ENCODE measurements at regions not wholly inside any gene's neighbourhood (a gene's known extent, or its start where the extent isn't known, plus 50 kb on each side); places are given as distances from the start of the nearest gene placed in this dataset.

DNA sequence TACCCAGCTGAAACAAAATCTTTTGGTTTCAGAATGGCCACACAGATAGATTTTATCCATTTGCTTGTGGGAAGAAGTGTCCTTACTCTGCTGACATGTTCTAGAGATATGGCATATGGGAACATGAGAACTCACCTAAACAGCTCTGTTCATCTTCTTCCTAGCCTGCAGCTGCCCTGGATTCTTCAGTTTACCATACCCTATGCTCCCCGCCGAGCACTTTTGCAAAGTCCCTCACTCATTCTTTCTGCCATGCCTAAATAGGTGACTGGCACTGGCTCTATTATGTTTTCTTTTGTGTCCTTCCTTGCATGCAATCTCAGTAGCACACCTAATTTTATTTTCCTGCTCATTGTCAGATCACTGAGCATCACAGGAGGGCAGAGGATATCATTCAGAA, 293.7 kb upstream of the RSPO3 start:
- Histone ChIP-seq H3K9me3 (no peaks in the 10 kb centered on the region), H3K27ac (no peak overlapping the region), H3K4me3 (no peak overlapping the region), H3K27me3 (no peaks in the 10 kb centered on the region), H3K4me1 (no peaks in the 10 kb centered on the region), H3K36me3 (no peaks in the 10 kb centered on the region)
- no peak for DNase-seq (ENCODE audit: low spot score in 2 of 2)
- intact Hi-C loops (cut with DNase I; ENCODE audit: low total_unique reads) = no loop called here
- TF ChIP-seq, protein P1, sequence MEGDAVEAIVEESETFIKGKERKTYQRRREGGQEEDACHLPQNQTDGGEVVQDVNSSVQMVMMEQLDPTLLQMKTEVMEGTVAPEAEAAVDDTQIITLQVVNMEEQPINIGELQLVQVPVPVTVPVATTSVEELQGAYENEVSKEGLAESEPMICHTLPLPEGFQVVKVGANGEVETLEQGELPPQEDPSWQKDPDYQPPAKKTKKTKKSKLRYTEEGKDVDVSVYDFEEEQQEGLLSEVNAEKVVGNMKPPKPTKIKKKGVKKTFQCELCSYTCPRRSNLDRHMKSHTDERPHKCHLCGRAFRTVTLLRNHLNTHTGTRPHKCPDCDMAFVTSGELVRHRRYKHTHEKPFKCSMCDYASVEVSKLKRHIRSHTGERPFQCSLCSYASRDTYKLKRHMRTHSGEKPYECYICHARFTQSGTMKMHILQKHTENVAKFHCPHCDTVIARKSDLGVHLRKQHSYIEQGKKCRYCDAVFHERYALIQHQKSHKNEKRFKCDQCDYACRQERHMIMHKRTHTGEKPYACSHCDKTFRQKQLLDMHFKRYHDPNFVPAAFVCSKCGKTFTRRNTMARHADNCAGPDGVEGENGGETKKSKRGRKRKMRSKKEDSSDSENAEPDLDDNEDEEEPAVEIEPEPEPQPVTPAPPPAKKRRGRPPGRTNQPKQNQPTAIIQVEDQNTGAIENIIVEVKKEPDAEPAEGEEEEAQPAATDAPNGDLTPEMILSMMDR (IDR thresholded peaks at IDR 0.05) = no peak
- no peak for TF ChIP-seq POLR2AphosphoS5 (IDR thresholded peaks at IDR 0.05)
- TF ChIP-seq POLR2A (IDR thresholded peaks at IDR 0.05) = no peak

DNA sequence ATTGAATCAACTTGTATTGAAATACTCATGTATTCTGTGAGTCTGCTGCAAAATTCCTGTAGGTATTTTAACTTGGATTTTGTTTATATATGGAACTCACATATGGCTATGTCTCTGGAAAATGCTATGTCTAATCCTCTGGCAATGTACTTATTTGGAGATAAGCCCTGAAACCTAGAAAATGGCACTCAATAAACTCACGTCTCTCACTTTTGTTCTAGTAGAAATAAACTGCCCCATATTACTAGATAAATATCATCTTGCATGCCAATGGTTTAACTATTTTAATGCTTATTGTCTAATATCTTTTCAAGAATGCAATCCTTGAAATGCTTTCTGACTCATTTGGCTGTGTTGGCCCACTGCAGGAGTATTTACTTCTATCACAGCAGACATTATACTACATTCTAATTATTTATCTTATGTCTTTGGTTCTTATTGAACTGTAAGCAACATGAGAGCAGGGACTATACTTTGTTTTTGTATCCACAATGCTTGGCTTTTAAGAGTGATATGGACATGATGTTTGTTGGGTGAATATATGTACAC, 292.2 kb upstream of the RSPO3 start:
- H3K36me3 ChIP-seq = no peaks in the 10 kb centered on the region

DNA sequence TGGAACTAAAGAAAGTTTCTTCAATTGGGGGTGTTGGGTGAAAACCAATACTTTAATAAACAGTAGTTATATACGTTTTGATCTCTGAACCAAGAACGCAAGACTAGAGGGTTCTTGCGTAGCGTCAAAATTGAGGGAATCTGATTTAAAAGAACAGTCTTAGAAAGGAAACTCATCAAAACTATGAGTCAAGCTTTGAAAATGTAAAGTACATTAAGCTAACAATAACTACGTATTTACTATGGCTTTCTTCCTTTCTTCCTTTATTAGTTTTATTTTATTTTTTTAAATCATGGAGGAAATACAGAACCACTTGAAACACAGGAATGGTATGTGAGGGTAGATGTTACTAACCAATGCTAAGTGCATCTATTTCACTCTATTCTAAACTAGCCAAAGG, 287.0 kb upstream of the RSPO3 start:
- TF ChIP-seq POLR2AphosphoS5 (IDR thresholded peaks at IDR 0.05) (no peak), POLR2A (IDR thresholded peaks at IDR 0.05) (no peak)
- TF ChIP-seq, protein P1 (IDR thresholded peaks at IDR 0.05) = no peak
- DNase-seq (ENCODE audit: low spot score in 2 of 2) = no peak
- no peaks in the 10 kb centered on the region for H3K27me3 ChIP-seq
- no peaks in the 10 kb centered on the region for H3K9me3 ChIP-seq
- no peaks in the 10 kb centered on the region for H3K36me3 ChIP-seq
- intact Hi-C loops (cut with DNase I; ENCODE audit: low total_unique reads) = no loop called here
- no peak overlapping the region for H3K27ac ChIP-seq
- no peaks in the 10 kb centered on the region for H3K4me1 ChIP-seq
- no peak overlapping the region for H3K4me3 ChIP-seq

More for the DNA sequence above, 292.2 kb upstream of the RSPO3 start:
- intact Hi-C loops (cut with DNase I; ENCODE audit: low total_unique reads) = no loop called here
- Histone ChIP-seq H3K4me1 (no peaks in the 10 kb centered on the region), H3K9me3 (no peaks in the 10 kb centered on the region), H3K27ac (no peak overlapping the region), H3K4me3 (no peak overlapping the region), H3K27me3 (no peaks in the 10 kb centered on the region)
- no peak for DNase-seq (ENCODE audit: low spot score in 2 of 2)
- TF ChIP-seq POLR2A (IDR thresholded peaks at IDR 0.05) (no peak), POLR2AphosphoS5 (IDR thresholded peaks at IDR 0.05) (no peak)
- TF ChIP-seq, protein P1 (IDR thresholded peaks at IDR 0.05) = no peak

DNA sequence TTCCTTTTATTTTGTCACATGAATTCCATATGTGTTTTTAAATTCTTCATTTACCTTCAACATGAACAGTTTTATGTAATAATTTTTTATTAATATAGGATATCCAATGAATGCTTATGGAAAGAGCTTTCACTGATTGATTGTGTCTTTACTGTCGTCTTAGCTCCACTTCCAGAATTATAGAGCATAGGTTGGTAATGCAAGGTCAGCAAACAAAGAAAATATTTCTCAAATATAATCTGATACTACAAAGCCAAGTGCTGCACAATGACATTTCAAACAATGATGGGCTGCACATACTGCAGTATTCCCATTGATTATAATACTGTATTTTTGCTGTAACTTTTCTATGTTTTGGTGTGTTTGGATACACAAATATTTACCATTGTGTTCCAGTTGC, 275.7 kb upstream of the RSPO3 start:
- H3K36me3 ChIP-seq = no peaks in the 10 kb centered on the region
- H3K4me3 ChIP-seq = no peak overlapping the region
- intact Hi-C loops (cut with DNase I; ENCODE audit: low total_unique reads) = no loop called here
- H3K27me3 ChIP-seq = no peaks in the 10 kb centered on the region
- no peak for DNase-seq (ENCODE audit: low spot score in 2 of 2)
- H3K9me3 ChIP-seq = no peaks in the 10 kb centered on the region
- no peak overlapping the region for H3K27ac ChIP-seq
- TF ChIP-seq, protein P1 (IDR thresholded peaks at IDR 0.05) = no peak
- TF ChIP-seq POLR2AphosphoS5 (IDR thresholded peaks at IDR 0.05) = no peak
- TF ChIP-seq POLR2A (IDR thresholded peaks at IDR 0.05) = no peak
- no peaks in the 10 kb centered on the region for H3K4me1 ChIP-seq

DNA sequence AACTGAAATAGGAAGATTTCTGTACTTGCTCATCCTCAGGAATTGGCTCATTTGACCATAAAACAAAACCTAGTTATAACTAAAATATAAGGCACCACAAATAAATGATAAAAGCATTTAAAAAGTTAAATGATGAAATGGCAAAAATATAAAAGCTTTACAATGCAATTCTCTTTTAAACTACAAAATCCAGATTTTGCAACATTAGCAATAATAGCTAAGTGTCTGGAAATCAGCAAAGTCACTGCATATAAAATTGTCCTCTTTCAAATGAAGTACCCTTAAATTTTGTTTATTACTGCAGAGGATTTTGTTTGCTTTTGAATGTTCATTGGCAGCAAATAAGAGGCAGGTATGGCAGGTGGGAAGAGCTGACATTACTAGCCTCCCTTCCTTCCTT, 270.4 kb upstream of the RSPO3 start:
- H3K27ac ChIP-seq = no peak overlapping the region
- TF ChIP-seq, protein P1 (IDR thresholded peaks at IDR 0.05) = no peak
- TF ChIP-seq POLR2A (IDR thresholded peaks at IDR 0.05) (no peak), POLR2AphosphoS5 (IDR thresholded peaks at IDR 0.05) (no peak)
- no peak overlapping the region for H3K4me3 ChIP-seq
- intact Hi-C loops (cut with DNase I; ENCODE audit: low total_unique reads) = no loop called here
- no peaks in the 10 kb centered on the region for H3K9me3 ChIP-seq
- no peaks in the 10 kb centered on the region for H3K4me1 ChIP-seq
- H3K36me3 ChIP-seq = no peaks in the 10 kb centered on the region
- H3K27me3 ChIP-seq = no peaks in the 10 kb centered on the region
- DNase-seq (ENCODE audit: low spot score in 2 of 2) = no peak
